ENCODE measurements at regions not wholly inside any gene's neighbourhood (a gene's known extent, or its start where the extent isn't known, plus 50 kb on each side); places are given as distances from the start of the nearest gene placed in this dataset.

DNA sequence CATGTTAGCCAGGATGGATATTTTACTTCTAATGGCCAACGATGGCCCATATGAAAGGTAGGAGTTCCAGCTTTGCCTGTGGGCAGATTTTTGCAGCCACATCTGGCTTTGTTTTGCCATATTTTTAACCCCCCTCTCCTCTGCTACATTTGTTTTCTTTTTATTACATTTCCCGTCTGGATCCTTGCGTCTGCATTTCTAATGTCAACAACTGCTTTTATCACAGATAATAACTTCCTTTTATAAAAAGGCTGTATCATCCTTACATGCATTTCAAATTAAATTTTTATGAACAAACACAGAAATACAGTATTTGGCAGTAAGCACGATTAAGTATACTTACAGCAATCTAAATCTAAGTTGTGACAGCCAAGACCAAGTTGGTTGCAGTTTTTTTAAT lies 156.0 kb downstream of the BAMBI start:
- Histone ChIP-seq H3K27me3 (ENCODE audit: insufficient read depth, low read depth) (no peaks in the 10 kb centered on the region), H3K79me2 (ENCODE audit: insufficient read depth, low read depth) (no peaks in the 10 kb centered on the region), H3K36me3 (ENCODE audit: insufficient read depth) (no peaks in the 10 kb centered on the region), H4K20me1 (ENCODE audit: insufficient read depth) (no peaks in the 10 kb centered on the region), H2AFZ (ENCODE audit: low read depth) (no peak overlapping the region), H3K27ac (no peak overlapping the region), H3K9ac (no peak overlapping the region), H3K4me3 (IDR thresholded peaks at IDR 0.05; ENCODE audit: insufficient read depth, low read depth, low read length) (no peak overlapping the region), H3K4me2 (no peak overlapping the region), H3K4me1 (ENCODE audit: low read depth, poor library complexity, severe bottlenecking) (no peaks in the 10 kb centered on the region)
- TF ChIP-seq, protein P1, sequence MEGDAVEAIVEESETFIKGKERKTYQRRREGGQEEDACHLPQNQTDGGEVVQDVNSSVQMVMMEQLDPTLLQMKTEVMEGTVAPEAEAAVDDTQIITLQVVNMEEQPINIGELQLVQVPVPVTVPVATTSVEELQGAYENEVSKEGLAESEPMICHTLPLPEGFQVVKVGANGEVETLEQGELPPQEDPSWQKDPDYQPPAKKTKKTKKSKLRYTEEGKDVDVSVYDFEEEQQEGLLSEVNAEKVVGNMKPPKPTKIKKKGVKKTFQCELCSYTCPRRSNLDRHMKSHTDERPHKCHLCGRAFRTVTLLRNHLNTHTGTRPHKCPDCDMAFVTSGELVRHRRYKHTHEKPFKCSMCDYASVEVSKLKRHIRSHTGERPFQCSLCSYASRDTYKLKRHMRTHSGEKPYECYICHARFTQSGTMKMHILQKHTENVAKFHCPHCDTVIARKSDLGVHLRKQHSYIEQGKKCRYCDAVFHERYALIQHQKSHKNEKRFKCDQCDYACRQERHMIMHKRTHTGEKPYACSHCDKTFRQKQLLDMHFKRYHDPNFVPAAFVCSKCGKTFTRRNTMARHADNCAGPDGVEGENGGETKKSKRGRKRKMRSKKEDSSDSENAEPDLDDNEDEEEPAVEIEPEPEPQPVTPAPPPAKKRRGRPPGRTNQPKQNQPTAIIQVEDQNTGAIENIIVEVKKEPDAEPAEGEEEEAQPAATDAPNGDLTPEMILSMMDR (conservative IDR thresholded peaks at IDR 0.05; ENCODE audit: low read depth, low read length) = no peak

DNA sequence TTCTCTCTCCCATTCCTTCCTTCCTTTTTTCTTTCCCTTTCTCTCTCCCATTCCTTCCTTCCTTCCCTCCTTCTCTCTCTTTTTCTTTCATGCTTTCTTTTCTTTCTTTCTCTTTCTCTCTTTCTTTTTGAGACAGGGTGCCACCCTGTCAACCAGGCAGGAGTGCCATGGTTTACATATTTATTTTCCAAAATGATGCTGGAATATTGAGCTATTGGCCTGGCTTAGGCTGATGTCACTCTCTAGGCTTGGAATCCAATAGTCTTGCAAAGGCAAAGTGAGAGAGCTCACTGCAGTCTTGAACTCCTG lies 159.1 kb downstream of the BAMBI start:
- Histone ChIP-seq H2AFZ (ENCODE audit: low read depth) (no peak overlapping the region), H3K79me2 (ENCODE audit: insufficient read depth, low read depth) (no peaks in the 10 kb centered on the region), H3K27me3 (ENCODE audit: insufficient read depth, low read depth) (no peaks in the 10 kb centered on the region), H3K4me1 (ENCODE audit: low read depth, poor library complexity, severe bottlenecking) (no peaks in the 10 kb centered on the region), H4K20me1 (ENCODE audit: insufficient read depth) (no peaks in the 10 kb centered on the region), H3K4me2 (no peak overlapping the region), H3K9ac (no peak overlapping the region), H3K4me3 (IDR thresholded peaks at IDR 0.05; ENCODE audit: insufficient read depth, low read depth, low read length) (no peak overlapping the region), H3K36me3 (ENCODE audit: insufficient read depth) (no peaks in the 10 kb centered on the region), H3K27ac (no peak overlapping the region)
- TF ChIP-seq, protein P1 (conservative IDR thresholded peaks at IDR 0.05; ENCODE audit: low read depth, low read length) = no peak

DNA sequence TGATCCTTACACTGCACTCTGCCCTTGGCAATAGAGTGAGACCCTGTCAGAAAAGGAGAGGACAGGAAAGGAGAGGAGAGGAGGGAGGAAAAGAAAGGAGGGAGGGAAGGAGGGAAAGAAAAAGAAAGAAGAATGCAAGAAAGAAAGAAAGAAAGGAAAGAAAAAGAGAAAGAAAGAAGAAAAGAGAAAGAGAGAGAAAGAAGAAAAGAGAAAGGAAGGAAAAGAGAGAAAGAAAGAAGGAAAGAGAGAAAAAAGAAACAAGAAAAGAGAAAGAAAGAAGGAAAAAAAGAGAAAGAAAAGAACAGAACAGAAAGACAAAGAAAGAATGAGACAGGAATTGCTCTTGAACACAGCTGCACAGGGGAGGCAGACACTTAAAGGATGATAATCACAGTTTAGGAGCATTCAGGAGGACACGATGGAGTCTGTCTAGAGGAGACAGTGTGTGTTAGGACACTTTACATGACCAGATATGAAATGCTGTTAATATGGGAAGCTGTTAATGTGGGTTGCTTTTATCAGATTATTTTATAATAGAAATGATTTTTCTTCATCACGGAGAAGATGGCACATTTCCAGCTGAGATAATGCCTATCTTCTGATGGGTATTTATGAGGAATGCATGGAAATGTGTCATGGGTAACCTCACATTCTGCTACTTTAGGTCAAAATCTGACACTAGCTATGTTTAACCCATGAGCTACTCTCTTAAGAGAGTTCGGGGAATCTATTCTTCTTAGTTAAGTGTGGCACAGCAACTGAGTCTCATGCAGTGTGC lies 160.5 kb downstream of the BAMBI start:
- Histone ChIP-seq H3K36me3 (ENCODE audit: insufficient read depth) (no peaks in the 10 kb centered on the region), H3K27me3 (ENCODE audit: insufficient read depth, low read depth) (no peaks in the 10 kb centered on the region), H2AFZ (ENCODE audit: low read depth) (no peak overlapping the region), H3K4me2 (no peak overlapping the region), H3K27ac (no peak overlapping the region), H4K20me1 (ENCODE audit: insufficient read depth) (no peaks in the 10 kb centered on the region), H3K4me3 (IDR thresholded peaks at IDR 0.05; ENCODE audit: insufficient read depth, low read depth, low read length) (no peak overlapping the region), H3K9ac (no peak overlapping the region), H3K4me1 (ENCODE audit: low read depth, poor library complexity, severe bottlenecking) (no peaks in the 10 kb centered on the region), H3K79me2 (ENCODE audit: insufficient read depth, low read depth) (no peaks in the 10 kb centered on the region)
- TF ChIP-seq, protein P1 (conservative IDR thresholded peaks at IDR 0.05; ENCODE audit: low read depth, low read length) = no peak

DNA sequence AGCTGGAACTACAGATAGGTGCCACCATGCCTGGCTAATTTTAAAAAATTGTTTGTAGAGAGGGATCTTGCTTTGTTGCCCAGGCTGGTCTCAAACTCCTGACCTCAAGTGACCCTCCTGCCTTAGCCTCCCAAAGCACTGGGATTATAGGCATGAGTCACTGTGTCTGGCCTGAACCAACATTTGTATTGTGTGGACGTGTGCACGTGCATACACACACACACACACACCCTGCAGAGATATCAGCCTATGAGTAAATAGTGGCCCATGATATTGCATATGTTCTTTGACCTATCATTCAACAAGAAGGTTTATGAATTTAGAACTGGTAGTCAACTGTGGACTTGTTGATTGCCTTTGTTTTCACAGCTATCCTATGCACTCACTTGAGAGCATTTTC lies 161.6 kb downstream of the BAMBI start:
- TF ChIP-seq, protein P1 (conservative IDR thresholded peaks at IDR 0.05; ENCODE audit: low read depth, low read length) = no peak
- Histone ChIP-seq H3K9ac (no peak overlapping the region), H3K4me3 (IDR thresholded peaks at IDR 0.05; ENCODE audit: insufficient read depth, low read depth, low read length) (no peak overlapping the region), H4K20me1 (ENCODE audit: insufficient read depth) (no peaks in the 10 kb centered on the region), H3K27ac (no peak overlapping the region), H3K4me2 (no peak overlapping the region), H3K36me3 (ENCODE audit: insufficient read depth) (no peaks in the 10 kb centered on the region), H3K4me1 (ENCODE audit: low read depth, poor library complexity, severe bottlenecking) (no peaks in the 10 kb centered on the region), H2AFZ (ENCODE audit: low read depth) (no peak overlapping the region), H3K79me2 (ENCODE audit: insufficient read depth, low read depth) (no peaks in the 10 kb centered on the region), H3K27me3 (ENCODE audit: insufficient read depth, low read depth) (no peaks in the 10 kb centered on the region)

Data from KMS-11 (cell line).